ENCODE measurements at regions not wholly inside any gene's neighbourhood (a gene's known extent, or its start where the extent isn't known, plus 50 kb on each side); places are given as distances from the start of the nearest gene placed in this dataset.

DNA sequence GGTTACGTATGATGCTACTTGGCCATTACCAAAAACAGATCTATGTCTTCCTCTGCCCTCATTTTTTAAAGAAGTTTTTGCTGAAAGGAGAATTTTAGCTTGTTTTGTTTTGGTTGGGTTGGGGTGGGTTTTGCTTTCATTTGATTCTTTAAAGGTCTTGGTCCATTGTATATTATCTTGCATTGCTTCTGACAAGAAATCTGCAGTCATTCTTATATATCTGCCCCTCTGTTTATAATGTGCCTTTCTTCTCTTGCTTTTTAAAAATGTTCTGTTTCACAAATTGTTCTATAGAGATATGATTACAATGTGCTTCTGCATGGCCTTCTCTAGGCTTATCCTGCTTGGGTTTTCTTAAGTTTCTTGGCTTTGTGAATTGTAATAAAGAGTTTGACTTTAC lies 660.6 kb downstream of the RNF144A start:
- H3K36me3 ChIP-seq (ENCODE audit: control insufficient read depth in 3 of 3, insufficient read depth in 3 of 3, low read length in 3 of 3) = no peaks in the 10 kb centered on the region
- H3K9ac ChIP-seq (ENCODE audit: low read depth in 1 of 3, low read length in 3 of 3) = no peak overlapping the region
- no peak overlapping the region for H3K4me3 ChIP-seq (ENCODE audit: low read length in 3 of 3)
- H3K27me3 ChIP-seq (ENCODE audit: control insufficient read depth in 3 of 3, insufficient read depth in 3 of 3, low read length in 3 of 3) = no peaks in the 10 kb centered on the region
- H3K4me1 ChIP-seq (ENCODE audit: control insufficient read depth in 3 of 3, insufficient read depth in 3 of 3, low read length in 3 of 3) = no peaks in the 10 kb centered on the region
- peaks cover 0 to 5% (median 0%) of the 10 kb centered on the region in 3 donors for H3K9me3 ChIP-seq (ENCODE audit: control insufficient read depth in 3 of 3, low read length in 3 of 3)
- H3K27ac ChIP-seq (ENCODE audit: low read depth, low read length) = no peak overlapping the region

DNA sequence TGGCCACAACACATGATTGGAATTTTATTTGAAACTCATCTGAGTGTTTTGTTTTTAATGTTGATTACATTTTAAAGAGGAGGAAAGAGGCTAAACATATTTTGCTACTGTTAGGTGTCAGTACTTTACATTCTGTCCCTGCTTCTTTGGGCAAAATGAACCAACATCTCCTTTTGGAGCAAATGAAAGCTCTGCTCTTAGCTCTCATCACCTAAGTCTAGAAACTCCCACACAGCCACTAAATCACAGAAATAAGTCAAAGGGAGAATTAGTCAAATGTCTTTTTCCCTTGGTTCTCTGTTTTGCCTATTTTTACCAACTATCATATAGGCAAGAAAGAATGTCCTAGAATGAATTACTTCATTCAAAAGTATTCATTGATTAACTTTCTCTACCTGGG lies 666.8 kb downstream of the RNF144A start:
- Histone ChIP-seq H3K9me3 (ENCODE audit: control insufficient read depth in 3 of 3, low read length in 3 of 3) (no peaks in the 10 kb centered on the region), H3K4me3 (ENCODE audit: low read length in 3 of 3) (no peak overlapping the region), H3K27me3 (ENCODE audit: control insufficient read depth in 3 of 3, insufficient read depth in 3 of 3, low read length in 3 of 3) (no peaks in the 10 kb centered on the region), H3K9ac (ENCODE audit: low read depth in 1 of 3, low read length in 3 of 3) (no peak overlapping the region), H3K36me3 (ENCODE audit: control insufficient read depth in 3 of 3, insufficient read depth in 3 of 3, low read length in 3 of 3) (no peaks in the 10 kb centered on the region), H3K4me1 (ENCODE audit: control insufficient read depth in 3 of 3, insufficient read depth in 3 of 3, low read length in 3 of 3) (no peaks in the 10 kb centered on the region), H3K27ac (ENCODE audit: low read depth, low read length) (no peak overlapping the region)

DNA sequence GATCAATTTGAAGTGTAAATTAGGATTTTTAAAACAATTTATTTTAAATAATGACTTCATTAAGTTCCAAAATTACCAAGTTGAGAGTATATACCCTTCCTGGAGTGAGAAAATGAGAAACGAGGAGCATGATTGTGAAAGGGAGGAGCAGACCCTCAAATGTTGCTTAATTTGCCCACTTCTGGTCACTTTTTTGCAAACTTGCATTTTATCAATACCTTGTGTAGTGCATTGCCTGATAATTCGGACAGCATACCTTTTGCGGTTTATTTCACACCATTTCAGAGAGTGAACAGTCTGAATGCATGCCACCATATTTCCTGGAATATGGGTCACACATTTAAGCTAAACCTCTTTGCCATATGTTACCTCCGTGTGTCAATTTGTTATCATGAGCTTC lies 669.7 kb downstream of the RNF144A start:
- no peak overlapping the region for H3K27ac ChIP-seq (ENCODE audit: low read depth, low read length)
- no peaks in the 10 kb centered on the region for H3K36me3 ChIP-seq (ENCODE audit: control insufficient read depth in 3 of 3, insufficient read depth in 3 of 3, low read length in 3 of 3)

DNA sequence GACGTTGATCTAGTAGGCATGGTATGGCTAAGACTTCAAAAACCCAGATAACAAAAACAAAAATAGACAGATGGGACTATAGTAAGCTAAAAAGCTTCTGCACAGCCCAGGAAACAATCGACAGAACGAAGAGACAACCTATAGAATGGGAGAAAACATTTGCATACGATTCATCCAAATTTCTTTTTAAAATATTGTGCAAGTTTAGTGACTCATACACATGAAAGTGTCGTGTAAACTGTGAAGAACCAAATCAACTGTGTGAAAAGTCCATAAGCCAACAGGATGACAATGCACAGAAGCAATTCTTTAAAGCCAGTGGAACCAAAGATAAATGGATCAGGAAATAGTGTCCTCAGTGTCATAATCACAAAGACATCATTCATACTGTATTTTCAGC lies 671.1 kb downstream of the RNF144A start:
- H3K4me1 ChIP-seq (ENCODE audit: control insufficient read depth in 3 of 3, insufficient read depth in 3 of 3, low read length in 3 of 3) = no peaks in the 10 kb centered on the region
- no peak overlapping the region for H3K27ac ChIP-seq (ENCODE audit: low read depth, low read length)
- no peaks in the 10 kb centered on the region for H3K36me3 ChIP-seq (ENCODE audit: control insufficient read depth in 3 of 3, insufficient read depth in 3 of 3, low read length in 3 of 3)
- H3K27me3 ChIP-seq (ENCODE audit: control insufficient read depth in 3 of 3, insufficient read depth in 3 of 3, low read length in 3 of 3) = no peaks in the 10 kb centered on the region
- H3K4me3 ChIP-seq (ENCODE audit: low read length in 3 of 3) = no peak overlapping the region
- no peaks in the 10 kb centered on the region for H3K9me3 ChIP-seq (ENCODE audit: control insufficient read depth in 3 of 3, low read length in 3 of 3)
- H3K9ac ChIP-seq (ENCODE audit: low read depth in 1 of 3, low read length in 3 of 3) = no peak overlapping the region

More for the DNA sequence above, 669.7 kb downstream of the RNF144A start:
- Histone ChIP-seq H3K4me1 (ENCODE audit: control insufficient read depth in 3 of 3, insufficient read depth in 3 of 3, low read length in 3 of 3) (no peaks in the 10 kb centered on the region), H3K27me3 (ENCODE audit: control insufficient read depth in 3 of 3, insufficient read depth in 3 of 3, low read length in 3 of 3) (no peaks in the 10 kb centered on the region), H3K9me3 (ENCODE audit: control insufficient read depth in 3 of 3, low read length in 3 of 3) (no peaks in the 10 kb centered on the region), H3K4me3 (ENCODE audit: low read length in 3 of 3) (no peak overlapping the region), H3K9ac (ENCODE audit: low read depth in 1 of 3, low read length in 3 of 3) (no peak overlapping the region)

DNA sequence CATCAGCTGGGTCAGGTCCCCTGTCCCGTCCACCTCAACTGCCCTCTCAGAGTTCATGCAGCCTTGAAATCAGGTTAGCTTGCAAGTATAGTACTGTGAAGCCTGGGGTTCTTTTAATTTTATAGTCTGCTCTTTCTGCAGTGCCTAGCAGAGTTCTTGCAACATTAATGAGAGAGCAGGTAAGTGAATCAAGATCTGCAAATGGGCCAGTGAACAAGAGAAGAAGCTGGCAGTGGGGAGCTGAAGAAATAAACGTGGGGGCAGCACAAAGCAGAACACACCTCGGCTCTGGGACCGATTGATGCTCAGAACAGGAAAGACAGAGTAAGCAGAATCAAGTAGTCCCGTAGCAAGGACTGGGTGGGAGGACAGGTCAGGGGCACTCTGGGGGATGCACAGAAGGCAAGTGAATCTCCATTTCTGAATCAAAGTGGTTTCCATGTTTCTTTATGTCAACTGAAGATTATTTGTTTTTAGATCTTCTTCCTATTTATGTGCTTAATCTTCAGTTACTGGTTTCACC lies 675.5 kb downstream of the RNF144A start:
- no peaks in the 10 kb centered on the region for H3K36me3 ChIP-seq (ENCODE audit: control insufficient read depth in 3 of 3, insufficient read depth in 3 of 3, low read length in 3 of 3)
- no peaks in the 10 kb centered on the region for H3K9me3 ChIP-seq (ENCODE audit: control insufficient read depth in 3 of 3, low read length in 3 of 3)
- H3K4me1 ChIP-seq (ENCODE audit: control insufficient read depth in 3 of 3, insufficient read depth in 3 of 3, low read length in 3 of 3) = no peaks in the 10 kb centered on the region
- H3K27me3 ChIP-seq (ENCODE audit: control insufficient read depth in 3 of 3, insufficient read depth in 3 of 3, low read length in 3 of 3) = no peaks in the 10 kb centered on the region
- H3K4me3 ChIP-seq (ENCODE audit: low read length in 3 of 3) = no peak overlapping the region
- H3K9ac ChIP-seq (ENCODE audit: low read depth in 1 of 3, low read length in 3 of 3) = no peak overlapping the region
- H3K27ac ChIP-seq (ENCODE audit: low read depth, low read length) = no peak overlapping the region

DNA sequence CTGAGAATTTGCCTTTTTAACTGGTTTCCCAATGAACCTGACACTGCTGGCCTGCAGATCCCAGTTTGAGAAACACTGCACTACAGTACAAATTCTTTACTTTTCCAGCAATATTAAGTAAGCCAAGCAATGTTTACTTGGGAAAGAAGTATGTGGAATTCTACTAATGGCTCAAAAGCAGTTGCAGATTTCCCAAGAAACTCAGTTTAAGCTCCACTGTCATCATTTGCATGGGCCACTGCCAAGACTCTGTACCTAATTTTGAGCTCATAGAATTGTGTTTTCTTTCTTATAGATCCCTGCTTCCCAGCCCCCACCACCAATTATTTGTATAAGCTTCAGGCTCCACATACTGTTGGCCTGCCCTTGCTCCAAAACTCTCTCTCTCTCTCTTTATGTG lies 676.1 kb downstream of the RNF144A start:
- Histone ChIP-seq H3K27me3 (ENCODE audit: control insufficient read depth in 3 of 3, insufficient read depth in 3 of 3, low read length in 3 of 3) (no peaks in the 10 kb centered on the region), H3K36me3 (ENCODE audit: control insufficient read depth in 3 of 3, insufficient read depth in 3 of 3, low read length in 3 of 3) (no peaks in the 10 kb centered on the region), H3K4me1 (ENCODE audit: control insufficient read depth in 3 of 3, insufficient read depth in 3 of 3, low read length in 3 of 3) (no peaks in the 10 kb centered on the region), H3K27ac (ENCODE audit: low read depth, low read length) (no peak overlapping the region), H3K9ac (ENCODE audit: low read depth in 1 of 3, low read length in 3 of 3) (no peak overlapping the region), H3K9me3 (ENCODE audit: control insufficient read depth in 3 of 3, low read length in 3 of 3) (no peaks in the 10 kb centered on the region), H3K4me3 (ENCODE audit: low read length in 3 of 3) (no peak overlapping the region)

DNA sequence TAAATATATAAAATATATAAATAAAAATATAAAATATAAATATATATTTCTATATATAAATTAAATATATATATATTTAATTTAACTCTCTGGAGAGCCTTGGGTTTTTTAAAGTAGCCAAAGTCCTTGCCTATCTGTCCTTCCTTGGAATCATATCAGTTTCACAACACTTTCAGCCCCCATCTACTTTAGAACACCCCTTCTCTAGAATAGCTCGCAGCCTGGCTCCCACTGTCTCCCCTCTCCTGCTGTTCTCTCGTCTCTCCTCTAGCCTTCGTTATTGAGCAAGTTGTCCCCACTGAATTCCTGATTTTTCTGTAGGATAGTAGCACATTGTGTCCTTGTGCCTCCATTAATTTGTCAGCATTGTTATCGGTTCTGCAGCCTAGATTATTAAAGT lies 677.0 kb downstream of the RNF144A start:
- no peaks in the 10 kb centered on the region for H3K27me3 ChIP-seq (ENCODE audit: control insufficient read depth in 3 of 3, insufficient read depth in 3 of 3, low read length in 3 of 3)
- H3K4me3 ChIP-seq (ENCODE audit: low read length in 3 of 3) = no peak overlapping the region
- H3K4me1 ChIP-seq (ENCODE audit: control insufficient read depth in 3 of 3, insufficient read depth in 3 of 3, low read length in 3 of 3) = no peaks in the 10 kb centered on the region
- no peaks in the 10 kb centered on the region for H3K36me3 ChIP-seq (ENCODE audit: control insufficient read depth in 3 of 3, insufficient read depth in 3 of 3, low read length in 3 of 3)
- no peaks in the 10 kb centered on the region for H3K9me3 ChIP-seq (ENCODE audit: control insufficient read depth in 3 of 3, low read length in 3 of 3)
- H3K27ac ChIP-seq (ENCODE audit: low read depth, low read length) = no peak overlapping the region
- no peak overlapping the region for H3K9ac ChIP-seq (ENCODE audit: low read depth in 1 of 3, low read length in 3 of 3)

DNA sequence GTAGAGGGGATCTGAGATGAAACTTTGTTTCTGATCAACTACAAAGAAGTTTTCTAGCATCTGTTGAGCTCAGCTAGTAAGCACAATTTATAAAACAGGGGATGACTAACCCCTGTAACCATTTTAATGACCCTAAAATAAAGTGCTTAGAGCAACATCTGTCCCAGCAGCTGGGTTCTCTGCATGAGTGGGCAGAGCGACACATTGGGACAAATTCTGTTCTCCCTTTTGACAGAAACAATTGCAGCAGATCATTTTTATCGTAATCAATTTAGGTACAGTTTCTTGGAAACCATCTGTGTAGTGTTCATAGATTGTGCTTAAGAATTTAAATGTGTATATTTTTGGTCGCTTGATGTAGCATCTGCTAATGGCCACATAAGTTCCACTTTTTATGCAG lies 678.0 kb downstream of the RNF144A start:
- Histone ChIP-seq H3K27me3 (ENCODE audit: control insufficient read depth in 3 of 3, insufficient read depth in 3 of 3, low read length in 3 of 3) (no peaks in the 10 kb centered on the region), H3K9me3 (ENCODE audit: control insufficient read depth in 3 of 3, low read length in 3 of 3) (no peaks in the 10 kb centered on the region), H3K27ac (ENCODE audit: low read depth, low read length) (no peak overlapping the region), H3K36me3 (ENCODE audit: control insufficient read depth in 3 of 3, insufficient read depth in 3 of 3, low read length in 3 of 3) (no peaks in the 10 kb centered on the region), H3K4me1 (ENCODE audit: control insufficient read depth in 3 of 3, insufficient read depth in 3 of 3, low read length in 3 of 3) (no peaks in the 10 kb centered on the region), H3K4me3 (ENCODE audit: low read length in 3 of 3) (no peak overlapping the region), H3K9ac (ENCODE audit: low read depth in 1 of 3, low read length in 3 of 3) (no peak overlapping the region)

DNA sequence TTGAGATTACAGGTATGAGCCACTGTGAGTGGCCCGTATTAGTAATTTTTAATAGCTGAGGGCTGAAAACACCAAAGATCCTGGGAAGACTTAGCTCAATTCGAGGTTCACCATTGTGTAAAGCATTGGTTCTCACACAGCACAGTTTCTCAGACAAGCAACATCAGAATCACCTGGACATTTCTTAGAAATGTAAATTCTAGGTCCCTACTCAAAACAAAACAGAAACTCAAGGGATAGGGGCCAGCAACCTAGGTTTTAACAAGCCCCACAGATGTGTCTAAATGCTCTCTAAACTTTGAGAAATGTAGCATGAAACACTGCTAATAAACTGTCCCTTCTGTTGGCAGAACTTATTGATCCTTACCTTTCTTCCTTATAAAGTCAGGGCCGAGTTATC lies 681.2 kb downstream of the RNF144A start:
- no peak overlapping the region for H3K4me3 ChIP-seq (ENCODE audit: low read length in 3 of 3)
- no peaks in the 10 kb centered on the region for H3K4me1 ChIP-seq (ENCODE audit: control insufficient read depth in 3 of 3, insufficient read depth in 3 of 3, low read length in 3 of 3)
- no peak overlapping the region for H3K9ac ChIP-seq (ENCODE audit: low read depth in 1 of 3, low read length in 3 of 3)
- no peaks in the 10 kb centered on the region for H3K36me3 ChIP-seq (ENCODE audit: control insufficient read depth in 3 of 3, insufficient read depth in 3 of 3, low read length in 3 of 3)
- no peaks in the 10 kb centered on the region for H3K9me3 ChIP-seq (ENCODE audit: control insufficient read depth in 3 of 3, low read length in 3 of 3)
- no peak overlapping the region for H3K27ac ChIP-seq (ENCODE audit: low read depth, low read length)
- no peaks in the 10 kb centered on the region for H3K27me3 ChIP-seq (ENCODE audit: control insufficient read depth in 3 of 3, insufficient read depth in 3 of 3, low read length in 3 of 3)

DNA sequence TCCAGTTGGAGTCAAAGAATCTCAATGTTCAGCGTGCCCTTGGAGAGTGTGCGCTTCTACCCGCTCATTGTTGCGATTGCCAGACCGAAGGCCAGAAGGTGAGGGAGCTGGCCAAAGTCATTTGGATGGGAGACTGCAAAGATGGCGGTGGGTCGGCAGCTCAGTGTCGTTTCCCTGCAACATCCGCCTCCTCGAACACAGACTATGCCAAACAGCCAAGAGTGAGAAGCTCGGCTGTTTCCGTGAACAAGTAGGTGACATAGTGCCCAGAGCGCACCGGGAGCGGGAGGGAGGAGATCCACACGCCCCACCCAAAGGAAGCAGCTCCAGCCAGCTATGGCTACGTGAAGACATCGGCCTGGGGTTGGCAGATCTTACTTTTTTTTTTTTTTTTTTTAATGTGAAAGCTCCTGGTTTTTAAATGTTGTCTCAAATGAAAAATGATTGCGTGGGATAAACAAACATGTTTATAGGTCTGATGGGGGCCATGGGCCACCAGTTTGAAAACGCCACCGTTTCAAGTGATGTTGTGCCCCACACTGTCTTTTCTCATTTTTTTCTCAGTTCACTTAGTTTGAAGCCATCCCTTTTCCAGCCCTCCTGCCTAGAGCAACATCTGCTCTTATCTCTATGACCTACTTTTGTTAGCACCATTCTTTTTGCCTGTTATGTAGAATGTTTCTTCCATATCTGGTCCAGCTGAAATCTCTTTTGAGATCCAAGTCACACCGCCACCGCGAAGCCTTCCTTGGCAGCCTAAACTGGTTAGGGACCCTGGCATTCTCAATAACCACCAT lies 682.4 kb downstream of the RNF144A start:
- Histone ChIP-seq H3K36me3 (ENCODE audit: control insufficient read depth in 3 of 3, insufficient read depth in 3 of 3, low read length in 3 of 3) (no peaks in the 10 kb centered on the region), H3K27ac (ENCODE audit: low read depth, low read length) (no peak overlapping the region), H3K27me3 (ENCODE audit: control insufficient read depth in 3 of 3, insufficient read depth in 3 of 3, low read length in 3 of 3) (no peaks in the 10 kb centered on the region), H3K4me1 (ENCODE audit: control insufficient read depth in 3 of 3, insufficient read depth in 3 of 3, low read length in 3 of 3) (no peaks in the 10 kb centered on the region), H3K9ac (ENCODE audit: low read depth in 1 of 3, low read length in 3 of 3) (no peak overlapping the region), H3K9me3 (ENCODE audit: control insufficient read depth in 3 of 3, low read length in 3 of 3) (no peaks in the 10 kb centered on the region), H3K4me3 (ENCODE audit: low read length in 3 of 3) (no peak overlapping the region)
